ENCODE measurements at regions not wholly inside any gene's neighbourhood (a gene's known extent, or its start where the extent isn't known, plus 50 kb on each side); places are given as distances from the start of the nearest gene placed in this dataset.

GRCh38 chr11:103826856-103827255 lies 209.6 kb upstream of the DDI1 start:
- Mint-ChIP-seq H3K4me1 (ENCODE audit: low read depth, unreplicated experiment) (no peaks in the 10 kb centered on the region), H3K4me3 (ENCODE audit: unreplicated experiment) (no peak overlapping the region), H3K27ac (ENCODE audit: unreplicated experiment) (no peak overlapping the region), H3K27me3 (ENCODE audit: insufficient read depth, unreplicated experiment) (no peaks in the 10 kb centered on the region), H3K9me3 (ENCODE audit: unreplicated experiment) (peaks cover 24% of the 10 kb centered on the region), H3K36me3 (ENCODE audit: insufficient read depth, unreplicated experiment) (no peaks in the 10 kb centered on the region)
- Histone ChIP-seq H3K9me3 (peaks cover 5% of the 10 kb centered on the region), H3K4me3 (ENCODE audit: low read depth, low read length) (no peak overlapping the region), H3K36me3 (ENCODE audit: control insufficient read depth, insufficient read depth, low read length) (no peaks in the 10 kb centered on the region), H3K27me3 (replicated peaks; ENCODE audit: control insufficient read depth, insufficient read depth, low read length) (no peaks in the 10 kb centered on the region), H3K4me1 (peaks cover 9% of the 10 kb centered on the region)
- DNase-seq, result no peak
- POLR2A ChIA-PET, result no interaction called here
- CTCF ChIA-PET, result no interaction called here
- no TSS peak for BruUV-seq (replicated peaks)
- no peak for TF ChIP-seq CTCF (IDR thresholded peaks at IDR 0.05; ENCODE audit: insufficient read depth in 1 of 2, low read depth in 1 of 2, low read length in 1 of 2, severe bottlenecking in 1 of 2, unreplicated experiment in 1 of 2)
- intact Hi-C loops (cut with micrococcal nuclease; ENCODE audit: unreplicated experiment), result loop anchor here (5.0 kb wide), 1 partner anchor 50 kb away; no protein-coding TSS in a partner anchor

- no peak overlapping the region for H3K4me3 ChIP-seq (ENCODE audit: low read depth, low read length)
- no peaks in the 10 kb centered on the region for H3K27me3 ChIP-seq (replicated peaks; ENCODE audit: control insufficient read depth, insufficient read depth, low read length)
- BruUV-seq (replicated peaks), result no TSS peak
- H3K4me1 ChIP-seq, result peaks cover 9% of the 10 kb centered on the region
- ChIA-PET POLR2A (no interaction called here), CTCF (no interaction called here)
- Mint-ChIP-seq H3K4me1 (ENCODE audit: low read depth, unreplicated experiment) (no peaks in the 10 kb centered on the region), H3K9me3 (ENCODE audit: unreplicated experiment) (peaks cover 25% of the 10 kb centered on the region), H3K36me3 (ENCODE audit: insufficient read depth, unreplicated experiment) (no peaks in the 10 kb centered on the region), H3K27ac (ENCODE audit: unreplicated experiment) (no peak overlapping the region), H3K4me3 (ENCODE audit: unreplicated experiment) (no peak overlapping the region), H3K27me3 (ENCODE audit: insufficient read depth, unreplicated experiment) (no peaks in the 10 kb centered on the region)
- no peaks in the 10 kb centered on the region for H3K36me3 ChIP-seq (ENCODE audit: control insufficient read depth, insufficient read depth, low read length)
- TF ChIP-seq CTCF (IDR thresholded peaks at IDR 0.05; ENCODE audit: insufficient read depth in 1 of 2, low read depth in 1 of 2, low read length in 1 of 2, severe bottlenecking in 1 of 2, unreplicated experiment in 1 of 2), result no peak
- intact Hi-C loops (cut with micrococcal nuclease; ENCODE audit: unreplicated experiment), result loop anchor here (5.0 kb wide), 1 partner anchor 52 kb away; no protein-coding TSS in a partner anchor
- DNase-seq, result no peak
- H3K9me3 ChIP-seq, result peaks cover 9% of the 10 kb centered on the region
Measured at GRCh38 chr11:103829596-103829995, 206.8 kb upstream of the DDI1 start.

- Histone ChIP-seq H3K4me3 (ENCODE audit: low read depth, low read length) (no peak overlapping the region), H3K4me1 (peaks cover 9% of the 10 kb centered on the region), H3K27me3 (replicated peaks; ENCODE audit: control insufficient read depth, insufficient read depth, low read length) (no peaks in the 10 kb centered on the region), H3K36me3 (ENCODE audit: control insufficient read depth, insufficient read depth, low read length) (no peaks in the 10 kb centered on the region), H3K9me3 (peaks cover 9% of the 10 kb centered on the region)
- no peak for DNase-seq
- H3K36me3 Mint-ChIP-seq (ENCODE audit: insufficient read depth, unreplicated experiment), result no peaks in the 10 kb centered on the region
- no TSS peak for BruUV-seq (replicated peaks)
- no peaks in the 10 kb centered on the region for H3K27me3 Mint-ChIP-seq (ENCODE audit: insufficient read depth, unreplicated experiment)
- intact Hi-C loops (cut with micrococcal nuclease; ENCODE audit: unreplicated experiment), result no loop called here
- peaks cover 25% of the 10 kb centered on the region for H3K9me3 Mint-ChIP-seq (ENCODE audit: unreplicated experiment)
- TF ChIP-seq CTCF (IDR thresholded peaks at IDR 0.05; ENCODE audit: insufficient read depth in 1 of 2, low read depth in 1 of 2, low read length in 1 of 2, severe bottlenecking in 1 of 2, unreplicated experiment in 1 of 2), result no peak
- no peaks in the 10 kb centered on the region for H3K4me1 Mint-ChIP-seq (ENCODE audit: low read depth, unreplicated experiment)
- POLR2A ChIA-PET, result no interaction called here
- CTCF ChIA-PET, result no interaction called here
- H3K4me3 Mint-ChIP-seq (ENCODE audit: unreplicated experiment), result no peak overlapping the region
- no peak overlapping the region for H3K27ac Mint-ChIP-seq (ENCODE audit: unreplicated experiment)
Measured at GRCh38 chr11:103830205-103830604, 206.2 kb upstream of the DDI1 start.
